ENCODE measurements at regions not wholly inside any gene's neighbourhood (a gene's known extent, or its start where the extent isn't known, plus 50 kb on each side); places are given as distances from the start of the nearest gene placed in this dataset.

- TF ChIP-seq POLR2A (IDR thresholded peaks at IDR 0.05): no peak
- no peak for TF ChIP-seq CTCF (IDR thresholded peaks at IDR 0.05)
Measured at GRCh38 chrX:104432321-104432720, 133.7 kb upstream of the IL1RAPL2 start.

Measured in testis (tissue), 2 donors.